Amniotic stem cell (primary cell): ENCODE measurements at regions not wholly inside any gene's neighbourhood (a gene's known extent, or its start where the extent isn't known, plus 50 kb on each side); places are given as distances from the start of the nearest gene placed in this dataset.

Experiments used
- DNase-seq: peaks from one replicate; lab custom pipeline; 2025; lab: John Stamatoyannopoulos, UW

DNA sequence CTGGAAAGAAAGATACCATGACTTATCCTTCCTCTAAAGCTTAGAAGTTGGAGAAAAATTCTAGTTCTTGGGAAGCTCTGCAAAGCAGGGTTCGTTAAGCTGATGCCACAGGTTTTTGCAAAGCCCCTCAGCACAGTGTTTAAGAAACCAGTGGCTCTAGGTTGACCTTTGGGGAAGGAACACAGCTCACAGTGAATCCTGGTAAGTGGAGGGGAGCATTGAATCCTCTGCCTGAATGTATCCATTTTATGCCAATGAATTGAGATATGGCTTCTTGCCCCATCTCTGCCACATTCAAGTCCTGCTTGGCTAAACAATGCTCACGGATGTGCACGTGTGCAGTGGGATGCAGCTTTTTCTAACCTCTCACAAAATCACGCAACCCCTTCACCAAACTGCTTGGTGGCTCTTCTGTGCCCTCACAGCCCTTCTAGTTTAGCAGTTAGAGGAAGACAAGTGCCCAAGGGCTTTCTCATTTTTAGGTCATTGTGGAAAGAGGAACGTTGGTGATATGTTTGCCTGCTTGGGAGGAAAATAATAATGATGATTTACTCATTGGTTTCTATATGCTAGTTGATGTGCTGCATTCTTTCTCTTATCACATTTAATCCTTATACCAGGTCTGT, 111.3 kb downstream of the DAD1 start:
- DNase-seq: no peak

- DNase-seq: no peak
Measured at GRCh38 chr14:22476887-22477286, 112.1 kb downstream of the DAD1 start.

GRCh38 chr14:22476005-22476751, 112.8 kb downstream of the DAD1 start:
- no peak for DNase-seq

DNA sequence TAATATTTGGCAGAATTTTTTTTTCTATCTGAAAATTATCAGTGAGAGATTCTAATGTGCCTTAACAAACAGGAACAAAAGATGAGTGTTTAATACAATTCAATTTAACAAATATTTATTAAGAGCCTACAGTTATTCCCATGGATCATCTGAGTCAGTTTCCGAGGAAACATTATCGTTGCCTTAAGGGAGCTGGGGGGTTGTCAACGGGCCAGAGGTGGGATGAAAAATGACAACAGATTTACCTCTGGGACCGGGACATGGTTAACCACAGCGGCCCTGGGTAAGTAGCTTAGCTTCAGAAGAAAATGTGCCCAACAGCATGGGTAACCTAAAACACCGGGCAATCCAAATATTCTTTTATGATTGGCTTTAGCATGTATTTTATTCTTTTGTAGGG, 113.6 kb downstream of the DAD1 start:
- no peak for DNase-seq

GRCh38 chr14:22474730-22475351, 114.2 kb downstream of the DAD1 start:
- DNase-seq: no peak

DNA sequence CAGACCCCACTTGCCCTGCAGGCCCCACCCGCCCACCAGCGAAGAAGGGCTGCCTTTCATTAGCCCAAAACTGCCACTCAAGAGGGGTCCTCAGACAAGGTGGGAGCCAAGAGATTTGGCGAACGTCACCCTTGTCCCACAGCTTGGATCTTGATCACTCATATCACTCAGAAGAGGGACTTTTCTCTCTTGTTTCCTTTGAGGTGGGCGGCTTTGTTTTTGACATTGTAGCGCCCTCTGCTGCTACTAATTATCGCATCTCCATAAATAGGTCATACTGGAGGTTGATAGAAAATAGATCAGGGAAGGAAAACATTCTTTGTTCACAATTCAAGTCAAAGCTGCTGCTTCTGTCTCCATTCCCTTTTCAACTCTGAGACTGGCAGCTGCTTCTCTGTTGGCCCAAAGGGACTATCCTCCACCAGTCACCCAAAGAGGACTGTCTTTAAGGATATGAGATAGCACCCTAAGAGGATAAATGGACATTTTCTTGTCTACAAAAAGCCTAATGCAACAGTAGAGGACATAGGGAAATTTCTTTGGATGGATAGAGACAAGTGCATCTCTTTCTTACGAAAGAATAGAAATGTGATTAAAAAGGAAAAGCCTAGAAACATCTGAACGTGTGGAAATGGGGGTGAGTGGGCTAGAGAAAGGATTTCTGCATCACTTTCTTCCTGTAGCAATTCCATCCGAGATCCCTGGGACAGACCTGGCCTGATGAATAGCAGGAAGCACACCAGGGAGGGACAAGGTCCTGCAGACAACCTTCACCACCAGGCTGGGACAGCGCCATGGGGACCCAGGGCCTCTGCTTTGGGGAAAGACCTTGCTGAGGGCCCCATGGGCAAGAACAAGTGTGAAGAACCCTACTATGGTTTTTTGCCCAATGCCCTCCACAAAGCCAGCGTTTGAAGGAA, 115.8 kb downstream of the DAD1 start:
- no peak for DNase-seq

DNA sequence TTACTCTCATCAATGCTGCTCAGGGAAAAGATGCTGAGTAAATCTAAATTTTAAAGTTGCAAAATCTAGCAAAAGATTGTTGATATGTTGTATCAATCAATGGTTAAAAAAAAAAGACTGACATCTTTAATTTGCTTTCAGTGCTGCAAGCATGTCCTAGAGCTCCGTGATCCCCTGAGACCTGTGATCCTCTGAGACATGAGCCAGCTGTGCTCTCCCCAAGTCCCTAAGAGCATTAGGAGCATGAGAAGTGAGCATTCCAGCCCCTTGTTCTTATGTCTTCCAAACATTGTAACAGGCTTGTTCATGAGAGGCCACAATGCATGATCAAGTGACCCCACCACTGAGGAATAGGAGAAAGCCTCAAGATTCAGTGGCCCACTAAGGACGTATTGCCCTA, 116.6 kb downstream of the DAD1 start:
- DNase-seq: no peak

DNA sequence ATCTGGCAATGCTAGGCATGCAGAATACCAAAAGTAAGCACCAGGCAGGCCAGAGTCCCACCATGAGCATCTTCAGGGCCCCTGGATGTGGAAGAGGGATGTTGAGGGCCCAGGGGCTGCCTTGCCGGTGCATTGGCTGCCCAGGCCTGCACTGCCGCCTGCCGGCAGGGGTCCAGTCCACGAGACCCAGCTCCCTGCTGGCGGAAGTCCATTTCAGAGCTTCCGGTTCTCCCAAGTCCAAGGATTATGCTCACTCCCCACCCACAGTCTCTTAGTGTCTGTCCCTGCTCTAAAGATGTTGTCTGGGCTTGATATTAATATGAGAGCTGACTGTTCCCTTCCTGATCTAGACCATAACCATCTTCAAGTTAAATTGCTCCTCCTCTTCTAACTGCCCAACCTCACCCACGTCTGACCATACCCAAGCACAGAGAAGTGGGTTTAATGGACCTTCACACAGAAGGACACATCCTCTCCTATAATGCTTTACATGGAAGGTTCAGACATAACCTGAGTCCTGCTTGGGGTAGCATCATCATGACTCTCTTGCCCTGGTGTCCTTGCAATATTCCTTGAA, 117.4 kb downstream of the DAD1 start:
- DNase-seq: no peak

GRCh38 chr14:22469538-22470303, 119.3 kb downstream of the DAD1 start:
- DNase-seq: no peak

- DNase-seq: no peak
Measured at GRCh38 chr14:22468830-22469229, 120.2 kb downstream of the DAD1 start.

GRCh38 chr14:22466491-22466890, 122.5 kb downstream of the DAD1 start:
- DNase-seq: no peak

GRCh38 chr14:22465201-22465840, 123.7 kb downstream of the DAD1 start:
- no peak for DNase-seq

DNA sequence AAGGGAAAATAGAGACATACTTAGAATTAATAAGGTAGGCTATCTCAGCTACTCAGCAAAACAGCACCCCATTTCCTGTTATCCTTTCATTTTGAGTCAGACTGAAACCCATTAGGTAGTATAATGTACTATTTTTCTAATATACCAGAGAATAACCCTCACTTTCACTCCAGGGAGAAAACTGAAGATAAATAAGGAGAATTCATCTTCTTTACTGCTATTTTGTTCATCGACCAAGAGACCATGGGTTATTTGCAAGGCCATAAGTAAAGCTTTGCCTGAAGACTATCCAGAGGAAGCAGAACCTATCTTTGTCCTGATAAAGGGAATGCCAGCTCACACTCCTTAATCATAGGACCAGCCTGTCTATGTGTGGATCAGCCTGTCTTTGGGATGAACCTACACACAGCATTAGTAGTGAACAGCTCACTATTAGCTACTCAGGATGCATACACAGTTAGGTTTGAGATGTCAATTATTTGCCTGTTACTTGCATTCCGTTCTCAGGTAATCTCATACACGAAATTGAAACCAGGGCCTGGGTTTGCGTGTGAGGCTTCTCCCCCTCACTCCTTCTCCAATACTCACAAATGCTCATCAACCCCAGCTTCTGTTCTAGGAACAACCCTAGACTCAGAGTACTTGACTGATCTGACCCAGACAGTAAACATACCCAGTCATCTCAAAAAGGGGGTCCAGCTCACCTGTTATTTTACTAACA, 124.4 kb downstream of the DAD1 start:
- no peak for DNase-seq

GRCh38 chr14:22463763-22464173, 125.3 kb downstream of the DAD1 start:
- DNase-seq: no peak

GRCh38 chr14:22462923-22463322, 126.1 kb downstream of the DAD1 start:
- no peak for DNase-seq

- DNase-seq: no peak
Measured at GRCh38 chr14:22460461-22461195, 128.4 kb downstream of the DAD1 start.

DNA sequence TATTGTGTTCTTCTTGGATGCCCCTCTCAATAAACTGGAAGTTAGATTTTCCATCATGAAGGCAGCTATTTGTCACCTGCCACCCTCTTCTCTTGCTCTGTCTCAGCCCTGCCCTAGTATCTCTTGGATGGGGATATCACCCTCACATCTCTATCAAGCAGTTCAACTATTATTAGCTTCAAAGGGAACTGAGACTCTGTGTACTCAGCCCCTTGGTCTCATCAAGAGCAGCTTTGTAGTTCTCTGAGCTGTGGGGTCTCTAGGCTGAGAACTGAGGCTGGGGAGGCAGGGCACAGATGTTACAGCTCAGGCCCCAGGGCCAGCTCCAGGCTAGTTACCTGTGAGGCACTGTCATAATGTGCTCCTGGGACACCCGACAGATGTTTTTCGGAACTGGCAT, 130.3 kb downstream of the DAD1 start:
- DNase-seq: no peak

DNA sequence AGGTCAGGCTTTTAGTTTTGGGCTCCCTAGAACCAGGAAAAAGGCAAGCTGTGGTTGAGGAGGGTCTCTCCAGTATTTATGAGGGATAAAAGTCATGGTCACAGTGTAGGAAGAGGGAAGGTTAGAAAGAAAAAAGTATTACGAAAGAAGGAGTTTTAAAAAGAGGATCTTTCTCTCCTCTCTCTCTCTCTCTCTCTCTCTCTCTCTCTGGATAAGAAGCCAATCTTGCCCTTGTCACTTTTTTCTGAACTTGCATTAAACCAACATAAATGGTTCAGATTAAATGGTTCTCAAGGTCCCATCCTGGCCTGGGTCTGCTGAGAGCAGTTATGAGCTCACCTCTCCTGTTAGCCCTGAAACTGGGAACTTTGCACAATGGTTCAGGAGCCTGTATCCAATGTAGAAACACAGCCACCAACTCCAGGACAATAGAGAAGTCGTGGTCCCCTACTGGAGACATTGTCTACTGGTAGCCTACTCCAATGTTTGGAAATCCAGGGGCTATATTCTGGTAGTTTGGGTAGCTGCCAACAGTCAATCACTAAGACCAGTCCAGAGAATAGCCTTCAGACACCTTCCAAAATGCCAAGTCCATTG, 131.9 kb downstream of the DAD1 start:
- no peak for DNase-seq

DNA sequence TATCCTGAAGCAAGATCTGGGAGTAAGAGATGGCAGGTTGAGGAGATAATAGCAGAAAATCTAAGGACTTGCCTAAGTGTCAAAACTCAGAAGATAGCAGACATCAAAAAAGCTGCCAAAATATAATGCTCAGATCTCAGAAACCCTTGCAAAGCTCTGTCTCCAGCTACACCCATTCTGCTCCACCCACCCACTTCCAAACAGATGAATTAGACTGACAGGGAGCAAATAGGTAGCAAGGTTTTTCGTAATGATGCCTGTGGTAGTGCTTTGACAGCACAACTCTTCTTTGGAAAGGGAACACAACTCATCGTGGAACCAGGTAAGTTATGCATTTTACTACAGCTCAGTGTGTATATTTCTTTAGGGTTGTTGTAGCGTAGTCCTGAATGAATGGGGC, 132.6 kb downstream of the DAD1 start:
- DNase-seq: no peak
